ENCODE measurements at regions not wholly inside any gene's neighbourhood (a gene's known extent, or its start where the extent isn't known, plus 50 kb on each side); places are given as distances from the start of the nearest gene placed in this dataset.

DNA sequence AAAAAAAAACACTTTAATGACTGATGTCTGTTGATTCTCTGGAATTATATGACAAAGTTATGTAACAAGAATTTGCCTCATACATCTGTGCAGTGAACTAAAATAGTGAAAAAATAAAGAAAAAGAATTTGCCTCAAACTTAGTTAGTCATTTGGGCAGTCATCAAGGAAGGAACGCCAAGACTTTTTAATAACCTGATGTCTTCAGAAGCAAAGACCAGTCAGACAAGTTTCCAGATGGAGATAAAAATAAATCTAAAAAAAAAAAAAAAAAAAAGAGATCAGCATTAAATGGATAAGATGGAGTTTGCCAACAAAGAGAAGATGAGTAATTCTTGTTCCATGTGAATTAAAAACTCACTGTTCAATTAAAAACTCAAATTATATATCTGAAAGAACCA is 52.3 kb upstream of the JMY start:
- no peaks in the 10 kb centered on the region for H4K20me1 ChIP-seq (replicated peaks; ENCODE audit: insufficient read depth)
- no peak overlapping the region for H3K4me3 ChIP-seq
- H3K27me3 ChIP-seq (ENCODE audit: insufficient read depth): no peaks in the 10 kb centered on the region
- no peak for DNase-seq (ENCODE audit: low spot score)
- no peaks in the 10 kb centered on the region for H3K36me3 ChIP-seq (ENCODE audit: insufficient read depth)
- Mint-ChIP-seq H3K27ac (no peak overlapping the region), H3K9me3 (no peaks in the 10 kb centered on the region), H3K36me3 (ENCODE audit: low read depth) (no peaks in the 10 kb centered on the region), H3K4me1 (peaks cover 3% of the 10 kb centered on the region; the same call in 1 of the 3 replicates), H3K27me3 (ENCODE audit: insufficient read depth, low read depth, poor library complexity) (peaks cover 5% of the 10 kb centered on the region), H3K4me3 (no peak overlapping the region)
- H3K4me1 ChIP-seq (ENCODE audit: insufficient read depth): no peaks in the 10 kb centered on the region
- ATAC-seq: no peak
- TF ChIP-seq, protein P1, sequence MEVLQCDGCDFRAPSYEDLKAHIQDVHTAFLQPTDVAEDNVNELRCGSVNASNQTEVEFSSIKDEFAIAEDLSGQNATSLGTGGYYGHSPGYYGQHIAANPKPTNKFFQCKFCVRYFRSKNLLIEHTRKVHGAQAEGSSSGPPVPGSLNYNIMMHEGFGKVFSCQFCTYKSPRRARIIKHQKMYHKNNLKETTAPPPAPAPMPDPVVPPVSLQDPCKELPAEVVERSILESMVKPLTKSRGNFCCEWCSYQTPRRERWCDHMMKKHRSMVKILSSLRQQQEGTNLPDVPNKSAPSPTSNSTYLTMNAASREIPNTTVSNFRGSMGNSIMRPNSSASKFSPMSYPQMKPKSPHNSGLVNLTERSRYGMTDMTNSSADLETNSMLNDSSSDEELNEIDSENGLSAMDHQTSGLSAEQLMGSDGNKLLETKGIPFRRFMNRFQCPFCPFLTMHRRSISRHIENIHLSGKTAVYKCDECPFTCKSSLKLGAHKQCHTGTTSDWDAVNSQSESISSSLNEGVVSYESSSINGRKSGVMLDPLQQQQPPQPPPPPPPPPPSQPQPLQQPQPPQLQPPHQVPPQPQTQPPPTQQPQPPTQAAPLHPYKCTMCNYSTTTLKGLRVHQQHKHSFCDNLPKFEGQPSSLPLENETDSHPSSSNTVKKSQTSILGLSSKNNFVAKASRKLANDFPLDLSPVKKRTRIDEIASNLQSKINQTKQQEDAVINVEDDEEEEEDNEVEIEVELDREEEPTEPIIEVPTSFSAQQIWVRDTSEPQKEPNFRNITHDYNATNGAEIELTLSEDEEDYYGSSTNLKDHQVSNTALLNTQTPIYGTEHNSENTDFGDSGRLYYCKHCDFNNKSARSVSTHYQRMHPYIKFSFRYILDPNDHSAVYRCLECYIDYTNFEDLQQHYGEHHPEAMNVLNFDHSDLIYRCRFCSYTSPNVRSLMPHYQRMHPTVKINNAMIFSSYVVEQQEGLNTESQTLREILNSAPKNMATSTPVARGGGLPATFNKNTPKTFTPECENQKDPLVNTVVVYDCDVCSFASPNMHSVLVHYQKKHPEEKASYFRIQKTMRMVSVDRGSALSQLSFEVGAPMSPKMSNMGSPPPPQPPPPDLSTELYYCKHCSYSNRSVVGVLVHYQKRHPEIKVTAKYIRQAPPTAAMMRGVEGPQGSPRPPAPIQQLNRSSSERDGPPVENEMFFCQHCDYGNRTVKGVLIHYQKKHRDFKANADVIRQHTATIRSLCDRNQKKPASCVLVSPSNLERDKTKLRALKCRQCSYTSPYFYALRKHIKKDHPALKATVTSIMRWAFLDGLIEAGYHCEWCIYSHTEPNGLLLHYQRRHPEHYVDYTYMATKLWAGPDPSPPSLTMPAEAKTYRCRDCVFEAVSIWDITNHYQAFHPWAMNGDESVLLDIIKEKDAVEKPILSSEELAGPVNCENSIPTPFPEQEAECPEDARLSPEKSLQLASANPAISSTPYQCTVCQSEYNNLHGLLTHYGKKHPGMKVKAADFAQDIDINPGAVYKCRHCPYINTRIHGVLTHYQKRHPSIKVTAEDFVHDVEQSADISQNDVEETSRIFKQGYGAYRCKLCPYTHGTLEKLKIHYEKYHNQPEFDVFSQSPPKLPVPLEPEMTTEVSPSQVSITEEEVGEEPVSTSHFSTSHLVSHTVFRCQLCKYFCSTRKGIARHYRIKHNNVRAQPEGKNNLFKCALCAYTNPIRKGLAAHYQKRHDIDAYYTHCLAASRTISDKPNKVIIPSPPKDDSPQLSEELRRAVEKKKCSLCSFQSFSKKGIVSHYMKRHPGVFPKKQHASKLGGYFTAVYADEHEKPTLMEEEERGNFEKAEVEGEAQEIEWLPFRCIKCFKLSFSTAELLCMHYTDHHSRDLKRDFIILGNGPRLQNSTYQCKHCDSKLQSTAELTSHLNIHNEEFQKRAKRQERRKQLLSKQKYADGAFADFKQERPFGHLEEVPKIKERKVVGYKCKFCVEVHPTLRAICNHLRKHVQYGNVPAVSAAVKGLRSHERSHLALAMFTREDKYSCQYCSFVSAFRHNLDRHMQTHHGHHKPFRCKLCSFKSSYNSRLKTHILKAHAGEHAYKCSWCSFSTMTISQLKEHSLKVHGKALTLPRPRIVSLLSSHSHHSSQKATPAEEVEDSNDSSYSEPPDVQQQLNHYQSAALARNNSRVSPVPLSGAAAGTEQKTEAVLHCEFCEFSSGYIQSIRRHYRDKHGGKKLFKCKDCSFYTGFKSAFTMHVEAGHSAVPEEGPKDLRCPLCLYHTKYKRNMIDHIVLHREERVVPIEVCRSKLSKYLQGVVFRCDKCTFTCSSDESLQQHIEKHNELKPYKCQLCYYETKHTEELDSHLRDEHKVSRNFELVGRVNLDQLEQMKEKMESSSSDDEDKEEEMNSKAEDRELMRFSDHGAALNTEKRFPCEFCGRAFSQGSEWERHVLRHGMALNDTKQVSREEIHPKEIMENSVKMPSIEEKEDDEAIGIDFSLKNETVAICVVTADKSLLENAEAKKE (CRISPR knock-in tag; IDR thresholded peaks at IDR 0.05): no peak
- TF ChIP-seq, protein P2, sequence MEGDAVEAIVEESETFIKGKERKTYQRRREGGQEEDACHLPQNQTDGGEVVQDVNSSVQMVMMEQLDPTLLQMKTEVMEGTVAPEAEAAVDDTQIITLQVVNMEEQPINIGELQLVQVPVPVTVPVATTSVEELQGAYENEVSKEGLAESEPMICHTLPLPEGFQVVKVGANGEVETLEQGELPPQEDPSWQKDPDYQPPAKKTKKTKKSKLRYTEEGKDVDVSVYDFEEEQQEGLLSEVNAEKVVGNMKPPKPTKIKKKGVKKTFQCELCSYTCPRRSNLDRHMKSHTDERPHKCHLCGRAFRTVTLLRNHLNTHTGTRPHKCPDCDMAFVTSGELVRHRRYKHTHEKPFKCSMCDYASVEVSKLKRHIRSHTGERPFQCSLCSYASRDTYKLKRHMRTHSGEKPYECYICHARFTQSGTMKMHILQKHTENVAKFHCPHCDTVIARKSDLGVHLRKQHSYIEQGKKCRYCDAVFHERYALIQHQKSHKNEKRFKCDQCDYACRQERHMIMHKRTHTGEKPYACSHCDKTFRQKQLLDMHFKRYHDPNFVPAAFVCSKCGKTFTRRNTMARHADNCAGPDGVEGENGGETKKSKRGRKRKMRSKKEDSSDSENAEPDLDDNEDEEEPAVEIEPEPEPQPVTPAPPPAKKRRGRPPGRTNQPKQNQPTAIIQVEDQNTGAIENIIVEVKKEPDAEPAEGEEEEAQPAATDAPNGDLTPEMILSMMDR (conservative IDR thresholded peaks at IDR 0.05; ENCODE audit: low read depth in 2 of 2): no peak
- H3F3A ChIP-seq (replicated peaks; ENCODE audit: low read depth): no peaks in the 10 kb centered on the region
- H3K27ac ChIP-seq (ENCODE audit: low read depth): no peak overlapping the region
- no peaks in the 10 kb centered on the region for H3K79me2 ChIP-seq (replicated peaks; ENCODE audit: insufficient read depth)
- H3K4me2 ChIP-seq: no peak overlapping the region
- H2AFZ ChIP-seq: no peak overlapping the region
- H3K9me2 ChIP-seq (ENCODE audit: insufficient read depth): no peaks in the 10 kb centered on the region

DNA sequence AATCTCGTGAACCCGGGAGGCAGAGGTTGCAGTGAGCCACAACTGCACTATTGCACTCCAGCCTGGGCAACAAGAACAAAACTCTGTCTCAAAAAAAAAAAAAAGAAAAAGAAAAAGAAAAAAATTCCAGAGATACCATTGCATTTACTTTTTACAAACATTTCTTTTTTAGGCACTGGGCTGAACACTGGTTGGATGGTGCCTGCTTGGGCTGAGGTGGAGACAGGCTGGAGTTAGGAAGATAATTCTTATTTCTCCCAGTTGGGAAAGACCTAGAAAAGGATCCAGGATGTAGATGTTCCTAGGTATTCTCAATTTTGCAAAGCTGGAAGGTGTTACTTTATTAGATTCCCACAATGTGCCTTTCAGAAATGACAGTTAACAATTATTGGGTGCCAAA is 49.9 kb upstream of the JMY start:
- Histone ChIP-seq H3K4me1 (ENCODE audit: insufficient read depth) (no peaks in the 10 kb centered on the region), H3K36me3 (ENCODE audit: insufficient read depth) (no peaks in the 10 kb centered on the region), H3F3A (replicated peaks; ENCODE audit: low read depth) (no peaks in the 10 kb centered on the region), H3K79me2 (replicated peaks; ENCODE audit: insufficient read depth) (no peaks in the 10 kb centered on the region), H3K4me2 (no peak overlapping the region), H4K20me1 (replicated peaks; ENCODE audit: insufficient read depth) (no peaks in the 10 kb centered on the region), H3K27ac (ENCODE audit: low read depth) (no peak overlapping the region), H2AFZ (no peak overlapping the region), H3K27me3 (ENCODE audit: insufficient read depth) (no peaks in the 10 kb centered on the region), H3K9me2 (ENCODE audit: insufficient read depth) (no peaks in the 10 kb centered on the region), H3K4me3 (no peak overlapping the region)
- Mint-ChIP-seq H3K4me3 (no peak overlapping the region), H3K27ac (no peak overlapping the region), H3K4me1 (peaks cover 3% of the 10 kb centered on the region; the same call in 1 of the 3 replicates), H3K36me3 (ENCODE audit: low read depth) (no peaks in the 10 kb centered on the region), H3K9me3 (no peaks in the 10 kb centered on the region), H3K27me3 (ENCODE audit: insufficient read depth, low read depth, poor library complexity) (peaks cover 5% of the 10 kb centered on the region)
- DNase-seq (ENCODE audit: low spot score) (no peak), ATAC-seq (no peak)
- no peak for TF ChIP-seq EZH2 (IDR thresholded peaks at IDR 0.05; ENCODE audit: low read depth, unreplicated experiment)
- TF ChIP-seq, protein P1 (CRISPR knock-in tag; IDR thresholded peaks at IDR 0.05): no peak
